22Rv1 (cell line): ENCODE measurements at regions not wholly inside any gene's neighbourhood (a gene's known extent, or its start where the extent isn't known, plus 50 kb on each side); places are given as distances from the start of the nearest gene placed in this dataset.

Source experiments
- H3K27ac ChIP-seq: fragments of 450-650 bp; 2 replicates; pipeline ENCODE4 v1.5.1; 2017
- ZFX ChIP-seq: fragments of 450-650 bp; IDR thresholded peaks from 2 replicates; pipeline ENCODE4 v1.6.1; 2017; ENCODE audit warnings: antibody characterized with exemption, borderline replicate concordance
- TF ChIP-seq, protein P1 (sequence below): fragments of 450-650 bp; IDR thresholded peaks from 2 replicates; pipeline ENCODE4 v1.5.1; 2017; ENCODE audit warnings: mild to moderate bottlenecking

DNA sequence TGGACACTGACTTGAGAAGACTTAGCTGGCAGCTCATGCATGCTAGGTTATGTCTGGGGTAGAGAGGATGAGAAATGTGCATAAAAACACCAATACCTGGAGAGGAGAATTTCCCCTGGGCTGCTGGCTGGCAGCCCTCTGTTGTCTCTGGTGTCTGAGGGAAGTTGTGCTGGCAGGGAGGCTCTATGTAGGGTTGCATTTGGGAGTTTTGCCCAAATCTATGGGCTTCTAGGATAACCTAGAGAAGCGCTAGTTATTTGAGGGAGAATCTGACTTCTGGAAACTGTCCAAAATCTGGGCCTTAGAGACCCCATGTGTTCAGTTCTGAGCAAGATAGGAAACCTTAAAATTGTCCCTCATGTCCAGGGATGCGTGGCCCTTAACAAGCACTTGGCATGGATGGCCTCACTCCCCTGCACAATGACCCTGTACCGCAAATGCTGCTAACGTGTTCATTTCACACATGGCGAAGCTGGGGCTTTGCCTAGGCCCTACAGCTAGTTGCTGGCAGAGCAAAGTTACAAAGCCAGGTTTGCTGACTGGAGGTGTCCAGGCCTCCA lies 70.3 kb upstream of the ATP2B2 start:
- no peak overlapping the region for H3K27ac ChIP-seq
- TF ChIP-seq ZFX = no peak
- TF ChIP-seq, protein P1, sequence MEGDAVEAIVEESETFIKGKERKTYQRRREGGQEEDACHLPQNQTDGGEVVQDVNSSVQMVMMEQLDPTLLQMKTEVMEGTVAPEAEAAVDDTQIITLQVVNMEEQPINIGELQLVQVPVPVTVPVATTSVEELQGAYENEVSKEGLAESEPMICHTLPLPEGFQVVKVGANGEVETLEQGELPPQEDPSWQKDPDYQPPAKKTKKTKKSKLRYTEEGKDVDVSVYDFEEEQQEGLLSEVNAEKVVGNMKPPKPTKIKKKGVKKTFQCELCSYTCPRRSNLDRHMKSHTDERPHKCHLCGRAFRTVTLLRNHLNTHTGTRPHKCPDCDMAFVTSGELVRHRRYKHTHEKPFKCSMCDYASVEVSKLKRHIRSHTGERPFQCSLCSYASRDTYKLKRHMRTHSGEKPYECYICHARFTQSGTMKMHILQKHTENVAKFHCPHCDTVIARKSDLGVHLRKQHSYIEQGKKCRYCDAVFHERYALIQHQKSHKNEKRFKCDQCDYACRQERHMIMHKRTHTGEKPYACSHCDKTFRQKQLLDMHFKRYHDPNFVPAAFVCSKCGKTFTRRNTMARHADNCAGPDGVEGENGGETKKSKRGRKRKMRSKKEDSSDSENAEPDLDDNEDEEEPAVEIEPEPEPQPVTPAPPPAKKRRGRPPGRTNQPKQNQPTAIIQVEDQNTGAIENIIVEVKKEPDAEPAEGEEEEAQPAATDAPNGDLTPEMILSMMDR = no peak

DNA sequence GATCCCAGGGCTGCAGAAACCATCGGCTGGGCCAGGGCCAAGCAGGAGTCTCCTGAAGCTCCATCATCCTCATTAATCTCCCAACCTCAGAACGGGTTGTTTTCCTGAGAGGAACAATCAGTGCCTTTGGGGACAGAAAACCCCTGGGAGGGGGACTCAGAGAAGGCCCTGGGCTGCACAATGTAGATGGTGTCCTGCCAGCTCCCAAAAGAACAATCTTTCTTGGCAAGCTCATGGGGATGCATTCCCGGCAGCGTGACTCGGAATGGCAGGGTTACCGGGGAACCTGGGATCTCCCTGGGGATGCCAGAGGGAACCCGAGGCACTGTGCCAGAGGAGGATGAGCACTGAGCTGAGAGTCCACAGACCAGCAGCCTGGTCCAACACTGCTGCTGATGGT lies 72.1 kb upstream of the ATP2B2 start:
- no peak overlapping the region for H3K27ac ChIP-seq
- no peak for TF ChIP-seq ZFX
- TF ChIP-seq, protein P1 = no peak

DNA sequence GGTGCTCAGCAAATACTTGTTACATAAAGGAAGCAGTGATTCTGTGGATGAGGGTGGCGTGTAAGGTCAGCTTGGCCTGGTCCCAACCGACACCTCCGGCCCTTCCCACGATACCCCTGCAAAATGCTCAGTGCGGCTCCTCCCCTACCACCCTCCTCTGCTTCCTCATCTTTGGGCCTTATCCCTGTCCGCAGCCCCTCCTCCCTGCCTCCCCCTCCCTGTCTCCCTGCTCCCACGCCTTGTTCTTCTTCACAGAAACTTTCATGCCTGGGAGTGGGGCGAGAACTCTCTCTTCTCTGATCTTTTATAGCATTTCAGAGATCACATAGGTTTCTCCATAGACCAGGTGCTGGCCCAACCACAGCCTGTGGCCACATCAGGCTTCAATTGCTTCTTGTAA lies 75.0 kb upstream of the ATP2B2 start:
- no peak overlapping the region for H3K27ac ChIP-seq
- TF ChIP-seq ZFX = no peak
- TF ChIP-seq, protein P1 = no peak

DNA sequence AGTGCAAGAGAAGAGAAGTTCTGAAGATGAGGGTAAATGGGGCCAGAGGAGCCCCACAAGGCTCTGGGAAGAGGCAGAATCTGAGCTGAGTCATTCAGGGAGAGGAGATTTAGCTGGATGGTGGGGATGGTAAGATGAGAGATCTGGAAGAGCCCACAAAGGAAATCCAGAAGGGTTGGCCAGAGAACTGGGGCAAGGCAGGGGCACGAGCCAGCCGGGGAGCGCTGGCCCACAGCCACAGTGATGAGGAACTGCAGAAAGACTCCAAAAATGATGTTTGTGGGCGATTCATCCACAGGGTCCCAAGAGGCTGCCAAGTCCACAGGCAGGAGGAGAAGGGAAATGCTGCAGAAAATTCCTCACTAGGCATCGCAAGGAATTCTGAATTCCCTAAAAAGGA lies 75.9 kb upstream of the ATP2B2 start:
- no peak for TF ChIP-seq ZFX
- TF ChIP-seq, protein P1 = no peak
- no peak overlapping the region for H3K27ac ChIP-seq

DNA sequence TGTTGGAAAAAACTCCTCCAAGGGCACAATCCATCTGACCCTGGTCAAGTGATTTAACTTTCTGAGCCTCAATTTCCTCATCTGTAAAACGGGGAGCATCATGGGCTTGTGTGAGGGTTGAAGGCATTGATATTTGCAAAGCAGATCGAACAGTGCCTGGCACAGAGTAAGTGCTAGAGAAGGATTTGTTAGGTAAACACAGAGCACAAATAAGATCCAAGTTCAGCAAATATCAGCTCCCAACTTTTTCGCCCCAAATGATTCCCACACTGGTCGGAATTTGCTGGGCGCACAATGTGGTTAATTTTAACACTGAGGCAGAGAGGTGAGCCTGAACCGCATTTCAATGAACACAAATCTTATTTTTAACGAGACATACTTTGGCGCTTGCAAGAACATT lies 76.3 kb upstream of the ATP2B2 start:
- H3K27ac ChIP-seq = no peak overlapping the region

DNA sequence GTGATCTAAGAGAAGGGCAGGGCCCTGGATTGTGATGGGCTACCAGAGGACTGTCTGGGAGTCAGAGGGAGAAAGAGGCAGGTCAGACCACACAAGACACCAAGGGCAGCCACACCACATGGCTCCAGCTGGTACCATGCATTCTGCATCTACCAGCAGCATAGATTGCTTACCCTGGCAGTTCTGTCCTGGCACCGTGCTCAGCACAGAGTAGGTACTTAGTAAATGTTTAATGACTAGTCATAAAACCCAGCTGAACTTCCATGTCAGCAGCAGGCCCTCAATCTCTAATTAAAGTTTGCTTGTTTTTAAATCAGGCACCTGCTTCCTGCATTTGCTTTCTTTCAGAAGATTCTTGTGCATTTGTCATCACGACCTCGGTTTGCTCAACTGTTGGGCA lies 77.3 kb upstream of the ATP2B2 start:
- TF ChIP-seq ZFX = no peak
- TF ChIP-seq, protein P1 = no peak
- H3K27ac ChIP-seq = no peak overlapping the region

More for the DNA sequence above, 76.3 kb upstream of the ATP2B2 start:
- TF ChIP-seq, protein P1 = no peak
- no peak for TF ChIP-seq ZFX

DNA sequence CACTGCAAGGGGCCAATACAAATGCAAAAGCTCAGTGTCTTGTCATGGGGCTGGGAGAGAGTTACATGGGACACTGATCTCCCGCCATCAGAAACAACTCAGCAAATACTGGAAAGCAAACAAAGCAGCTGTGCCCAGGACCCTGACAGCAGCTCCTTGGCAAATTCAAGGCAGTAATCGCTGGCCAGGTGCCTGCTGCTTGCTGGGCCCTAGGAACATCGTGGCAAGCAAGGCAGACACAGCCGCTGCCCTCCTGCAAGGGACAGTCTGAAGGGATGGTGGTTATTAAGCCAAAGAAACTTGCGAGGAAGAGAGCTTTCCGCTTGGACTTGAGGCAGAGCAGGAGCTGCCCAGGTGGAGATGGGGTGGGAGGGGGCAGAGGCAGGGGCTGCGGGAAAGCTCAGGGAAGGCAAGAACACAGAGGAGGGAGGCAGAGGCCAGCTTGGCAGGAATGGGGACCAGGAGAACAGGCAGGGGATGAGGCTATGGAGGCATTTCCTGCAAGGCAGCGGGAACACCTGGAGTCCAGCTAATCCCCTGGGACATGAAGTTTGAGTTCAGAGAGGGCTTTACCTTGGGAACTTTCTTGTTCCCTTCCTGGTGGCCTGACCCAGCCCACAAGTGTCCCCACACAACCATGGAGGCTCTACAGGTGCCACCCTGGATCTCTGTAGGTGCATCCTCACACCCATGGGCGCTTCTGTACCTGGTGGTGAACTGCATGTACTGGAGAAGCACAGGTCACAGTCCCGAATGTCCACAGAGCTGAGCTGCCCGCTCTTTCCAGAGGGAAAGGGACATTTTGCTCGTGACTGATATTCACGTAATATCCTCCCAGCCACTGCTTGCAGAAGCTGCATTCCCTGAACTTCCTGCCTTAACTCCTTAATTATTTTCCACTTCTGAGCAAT lies 78.7 kb upstream of the ATP2B2 start:
- no peak overlapping the region for H3K27ac ChIP-seq
- TF ChIP-seq ZFX = no peak
- TF ChIP-seq, protein P1 = no peak
